Lung (tissue), 11 donors: ENCODE measurements at regions not wholly inside any gene's neighbourhood (a gene's known extent, or its start where the extent isn't known, plus 50 kb on each side); places are given as distances from the start of the nearest gene placed in this dataset.

Experiments used
- ATAC-seq: fragments of 200-7000 bp; cut with Tn5 transposase; one replicate; pipeline ENCODE4 v1.9.1; 2020; ENCODE audit warnings: moderate number of reproducible peaks; ENCODE audit not compliant: insufficient read depth, low FRiP score
- DNase-seq, 3 donors: peaks; one replicate each; pipeline ENCODE4 v3.0.0-alpha.2; 2013 to 2017
- H3K27ac ChIP-seq, 2 donors: one replicate each; pipeline ENCODE4 v1.5.1; 2013; ENCODE audit warnings: mild to moderate bottlenecking in 2 of 2, moderate library complexity in 2 of 2, control low read depth in 1 of 2, inconsistent platforms in 1 of 2, low read depth in 1 of 2, low read length in 1 of 2
- H3K27me3 ChIP-seq, 3 donors: one replicate each; pipeline ENCODE4 v1.5.1; 2013; ENCODE audit warnings: low read length in 2 of 3; ENCODE audit not compliant: control insufficient read depth in 3 of 3, insufficient read depth in 3 of 3
- H3K36me3 ChIP-seq, 4 donors: one replicate each; pipeline ENCODE4 v1.5.1; 2013; ENCODE audit warnings: low read length in 4 of 4, mild to moderate bottlenecking in 1 of 4, moderate library complexity in 1 of 4; ENCODE audit not compliant: control insufficient read depth in 4 of 4, insufficient read depth in 4 of 4
- H3K4me1 ChIP-seq, 5 donors: one replicate each; pipeline ENCODE4 v1.5.1; 2013; ENCODE audit warnings: low read length in 5 of 5, mild to moderate bottlenecking in 2 of 5, moderate library complexity in 1 of 5; ENCODE audit not compliant: control insufficient read depth in 5 of 5, insufficient read depth in 5 of 5
- H3K4me3 ChIP-seq: one replicate; pipeline ENCODE4 v1.5.1; 2013; ENCODE audit warnings: mild to moderate bottlenecking, control low read depth, moderate library complexity
- H3K9ac ChIP-seq, 2 donors: one replicate each; pipeline ENCODE4 v1.5.1; 2013; ENCODE audit warnings: low read length in 2 of 2, control low read depth in 1 of 2; ENCODE audit not compliant: insufficient read depth in 1 of 2
- H3K9me3 ChIP-seq, 4 donors: one replicate each; pipeline ENCODE4 v1.5.1; 2013; ENCODE audit warnings: low read length in 3 of 4, mild to moderate bottlenecking in 1 of 4, moderate library complexity in 1 of 4; ENCODE audit not compliant: control insufficient read depth in 4 of 4, insufficient read depth in 3 of 4
- WGBS, 2 donors: extraction: QIAGEN DNeasy Blood & Tissue Kit; methylation state at CpG; one replicate each; pipeline ENCODE4 v1.1.7; 2013; 5-methylcytosine and 5-hydroxymethylcytosine counted together
- TF ChIP-seq, protein P1 (sequence below): IDR thresholded peaks from 2 replicates; pipeline ENCODE4 v1.5.1; 2012; ENCODE audit warnings: mild to moderate bottlenecking; ENCODE audit errors: control extremely low read depth, extremely low read depth
- donor health status: control.
- donor health status: control.
- donor health status: Bipolar disorder and iron deficiency.
- donor health status: healthy.
- donor health status: DM: yes; HTN: yes; CAD: no.

DNA sequence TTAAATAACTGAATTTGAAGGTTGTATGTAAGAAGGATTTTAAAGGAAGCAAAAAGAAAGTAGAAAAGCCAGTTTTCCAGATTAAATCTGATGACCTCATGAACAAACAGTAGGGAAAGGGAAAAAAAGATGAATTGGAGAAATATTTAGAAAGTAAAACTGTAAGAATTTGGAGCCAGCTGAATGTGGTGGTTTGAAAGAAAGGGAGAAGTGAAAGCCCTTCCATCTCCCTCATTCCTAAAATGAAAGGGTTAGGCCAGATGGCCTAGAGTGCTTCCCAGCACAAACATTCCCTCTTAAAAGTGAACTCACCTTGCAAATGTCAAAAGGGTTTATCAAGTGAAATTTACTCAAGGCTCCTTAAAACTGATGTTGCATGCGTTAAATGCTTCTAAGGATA lies 139.3 kb upstream of the COL21A1 start:
- DNase-seq (no peak), ATAC-seq (no peak)
- Histone ChIP-seq H3K27ac (no peak overlapping the region), H3K9ac (no peak overlapping the region), H3K27me3 (no peaks in the 10 kb centered on the region), H3K36me3 (no peaks in the 10 kb centered on the region), H3K4me3 (no peak overlapping the region), H3K9me3 (no peaks in the 10 kb centered on the region), H3K4me1 (peaks cover 0 to 6% (median 4%) of the 10 kb centered on the region in 5 donors)
- TF ChIP-seq, protein P1, sequence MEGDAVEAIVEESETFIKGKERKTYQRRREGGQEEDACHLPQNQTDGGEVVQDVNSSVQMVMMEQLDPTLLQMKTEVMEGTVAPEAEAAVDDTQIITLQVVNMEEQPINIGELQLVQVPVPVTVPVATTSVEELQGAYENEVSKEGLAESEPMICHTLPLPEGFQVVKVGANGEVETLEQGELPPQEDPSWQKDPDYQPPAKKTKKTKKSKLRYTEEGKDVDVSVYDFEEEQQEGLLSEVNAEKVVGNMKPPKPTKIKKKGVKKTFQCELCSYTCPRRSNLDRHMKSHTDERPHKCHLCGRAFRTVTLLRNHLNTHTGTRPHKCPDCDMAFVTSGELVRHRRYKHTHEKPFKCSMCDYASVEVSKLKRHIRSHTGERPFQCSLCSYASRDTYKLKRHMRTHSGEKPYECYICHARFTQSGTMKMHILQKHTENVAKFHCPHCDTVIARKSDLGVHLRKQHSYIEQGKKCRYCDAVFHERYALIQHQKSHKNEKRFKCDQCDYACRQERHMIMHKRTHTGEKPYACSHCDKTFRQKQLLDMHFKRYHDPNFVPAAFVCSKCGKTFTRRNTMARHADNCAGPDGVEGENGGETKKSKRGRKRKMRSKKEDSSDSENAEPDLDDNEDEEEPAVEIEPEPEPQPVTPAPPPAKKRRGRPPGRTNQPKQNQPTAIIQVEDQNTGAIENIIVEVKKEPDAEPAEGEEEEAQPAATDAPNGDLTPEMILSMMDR: no peak
- 73 to 79% methylated on average over 1 of the region's 1 CpG for WGBS, 2 donors

DNA sequence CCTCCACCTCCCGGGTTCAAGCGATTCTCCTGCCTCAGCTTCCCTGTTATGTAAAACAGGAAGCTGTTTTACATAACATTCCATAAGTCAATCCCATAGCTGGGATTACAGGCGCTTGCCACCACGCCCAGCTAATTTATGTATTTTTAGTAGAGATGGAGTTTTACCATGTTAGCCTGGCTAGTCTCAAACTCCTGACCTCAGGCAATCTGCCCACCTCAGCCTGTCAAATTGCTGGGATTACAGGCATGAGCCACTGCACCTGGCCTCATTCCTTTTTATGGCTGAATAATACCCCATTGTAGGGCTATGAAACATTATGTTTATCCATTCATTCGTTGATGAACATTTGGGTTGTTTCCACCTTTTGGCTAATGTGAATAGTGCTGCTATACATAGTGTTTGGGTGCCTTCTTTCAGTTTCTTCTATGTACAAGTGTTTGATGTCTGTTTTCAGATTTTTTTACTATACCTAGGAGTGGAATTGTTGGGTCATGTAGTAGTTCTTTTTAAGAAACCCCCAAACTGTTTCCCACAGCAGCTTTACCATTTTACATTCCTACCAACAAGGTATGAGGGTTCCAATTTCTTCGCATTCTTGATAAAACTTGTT lies 138.7 kb upstream of the COL21A1 start:
- TF ChIP-seq, protein P1: no peak
- ATAC-seq: no peak
- DNase-seq: no peak
- H3K9ac ChIP-seq: no peak overlapping the region
- WGBS, 2 donors: 88 to 90% methylated on average over 6 of the region's 6 CpGs
- no peak overlapping the region for H3K4me3 ChIP-seq
- no peaks in the 10 kb centered on the region for H3K36me3 ChIP-seq
- H3K27ac ChIP-seq: no peak overlapping the region
- H3K4me1 ChIP-seq: peaks cover 0 to 6% (median 4%) of the 10 kb centered on the region in 5 donors
- no peaks in the 10 kb centered on the region for H3K9me3 ChIP-seq
- no peaks in the 10 kb centered on the region for H3K27me3 ChIP-seq

DNA sequence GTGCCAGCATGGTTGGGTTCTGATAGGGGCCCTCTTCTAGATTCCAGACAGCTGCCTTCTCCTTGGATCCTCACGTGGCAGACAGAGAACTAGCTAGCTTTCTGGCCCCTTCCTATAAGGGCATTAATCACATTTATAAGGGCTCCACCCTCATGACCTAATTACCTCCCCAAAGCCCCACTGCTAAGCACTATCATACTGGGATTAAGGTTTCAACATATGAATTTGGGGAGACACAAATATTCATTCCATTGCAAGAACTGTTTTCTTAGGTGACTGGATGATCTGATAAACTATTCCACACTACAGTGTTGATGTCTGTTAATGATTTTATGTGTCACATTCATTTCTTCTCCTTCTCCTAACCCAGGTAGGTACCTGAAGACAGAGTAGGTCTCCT lies 135.8 kb upstream of the COL21A1 start:
- Histone ChIP-seq H3K27ac (no peak overlapping the region), H3K4me3 (no peak overlapping the region), H3K9me3 (peaks cover 0 to 2% (median 0%) of the 10 kb centered on the region in 4 donors), H3K27me3 (no peaks in the 10 kb centered on the region), H3K4me1 (peaks cover 0 to 5% (median 3%) of the 10 kb centered on the region in 5 donors), H3K36me3 (no peaks in the 10 kb centered on the region), H3K9ac (no peak overlapping the region)
- ATAC-seq: no peak
- TF ChIP-seq, protein P1: no peak
- no peak for DNase-seq
- WGBS, 2 donors: 80% methylated on average over 1 of the region's 1 CpG

DNA sequence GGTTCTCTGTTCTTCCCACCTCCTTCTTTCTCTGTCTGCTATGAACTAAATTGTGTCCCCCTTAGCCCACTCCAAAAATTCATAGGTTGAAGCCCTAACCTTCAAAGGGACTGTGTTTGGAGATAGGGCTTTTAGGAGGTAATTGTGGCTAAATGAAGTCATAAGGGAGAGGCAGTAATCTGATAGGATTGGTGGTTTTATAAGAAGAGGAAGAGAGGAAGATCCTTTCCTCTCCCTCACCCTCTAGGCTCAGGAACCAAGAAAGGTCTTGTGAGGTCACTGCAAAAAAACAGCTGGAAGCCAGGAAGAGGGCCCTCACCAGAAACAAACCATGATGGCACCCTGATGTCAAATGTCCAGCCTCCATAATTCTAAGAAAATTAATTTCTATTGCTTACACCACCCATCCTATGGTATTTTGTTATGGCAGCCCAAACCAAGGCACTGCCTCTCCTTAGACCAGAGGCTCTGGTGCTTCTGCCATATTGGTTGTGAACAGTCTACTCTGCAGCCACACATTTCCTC lies 135.1 kb upstream of the COL21A1 start:
- TF ChIP-seq, protein P1: no peak
- H3K27ac ChIP-seq: no peak overlapping the region
- no peak overlapping the region for H3K4me3 ChIP-seq
- H3K36me3 ChIP-seq: no peaks in the 10 kb centered on the region
- peaks cover 0 to 5% (median 2%) of the 10 kb centered on the region in 5 donors for H3K4me1 ChIP-seq
- peaks cover 0 to 2% (median under 1%) of the 10 kb centered on the region in 4 donors for H3K9me3 ChIP-seq
- H3K27me3 ChIP-seq: no peaks in the 10 kb centered on the region
- DNase-seq (no peak), ATAC-seq (no peak)
- H3K9ac ChIP-seq: no peak overlapping the region
